NCI-H2171 treated with DMSO at 0.1 percent for 48 hours (cell line): ENCODE measurements at regions not wholly inside any gene's neighbourhood (a gene's known extent, or its start where the extent isn't known, plus 50 kb on each side); places are given as distances from the start of the nearest gene placed in this dataset.
A peak's percentile ranks its signal among the peaks of the same experiment; 100 is the strongest.
"Not testable (repeated sequence)": the region's sequence is repeated elsewhere in the genome, so short reads cannot be mapped to it uniquely, and the experiment has no call there.

ENCODE experiments used
- DNase-seq: peaks from one replicate; lab custom pipeline; 2025; lab: John Stamatoyannopoulos, UW

DNA sequence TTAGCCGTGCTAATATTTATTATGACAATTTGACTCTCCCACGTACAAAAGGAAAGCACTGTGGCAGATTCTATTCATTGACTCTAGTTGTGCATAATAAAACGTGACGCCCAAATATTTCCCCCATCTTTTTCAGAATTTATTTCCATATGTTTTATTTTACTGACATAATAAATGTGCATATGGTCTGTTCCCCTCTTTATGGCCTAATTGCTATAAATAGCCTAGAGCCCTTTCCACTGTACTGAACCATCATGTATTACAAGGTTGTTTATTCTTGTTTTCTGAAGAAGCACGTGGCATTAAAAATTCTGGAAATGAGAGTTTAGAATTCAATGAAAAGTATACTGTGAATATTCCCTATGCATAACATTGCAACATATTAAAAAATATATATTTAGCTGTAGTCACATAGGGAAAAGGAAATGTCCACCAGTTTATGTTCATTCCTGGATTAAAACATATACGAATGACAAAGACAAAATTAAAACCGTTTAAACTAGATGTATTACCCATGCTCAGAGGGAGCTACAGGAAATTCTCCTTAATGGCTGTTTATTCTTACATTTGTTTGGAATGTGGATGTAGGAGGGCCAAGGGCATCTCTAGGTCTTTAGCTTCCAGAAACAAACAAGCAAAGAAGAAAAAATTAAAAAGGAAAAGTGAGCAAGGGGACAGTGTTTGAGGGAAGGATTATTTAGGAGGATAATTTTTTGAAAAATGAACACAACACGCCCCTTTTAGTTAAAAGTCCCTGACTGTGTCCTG, 122.1 kb upstream of the MMADHC start:
- DNase-seq: no peak

DNA sequence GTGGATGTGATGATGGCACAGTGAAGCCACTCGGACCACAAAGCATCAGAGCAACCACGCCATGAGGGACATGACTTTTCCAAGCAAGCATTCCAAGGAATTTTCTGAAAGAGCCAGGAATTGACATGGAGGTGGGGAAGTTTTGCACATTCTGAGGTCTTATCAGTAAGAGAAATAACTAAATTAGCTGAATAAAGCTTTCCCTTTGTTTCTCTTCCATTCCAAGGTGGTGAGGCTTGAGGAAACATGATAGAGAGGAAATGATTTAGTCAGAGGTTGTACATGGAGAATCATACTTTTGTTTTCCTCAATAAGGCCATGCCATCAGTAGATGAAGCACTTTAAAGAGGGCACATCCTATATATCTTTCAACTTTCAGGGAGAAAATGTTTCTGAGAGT, 115.7 kb upstream of the MMADHC start:
- DNase-seq: no peak

DNA sequence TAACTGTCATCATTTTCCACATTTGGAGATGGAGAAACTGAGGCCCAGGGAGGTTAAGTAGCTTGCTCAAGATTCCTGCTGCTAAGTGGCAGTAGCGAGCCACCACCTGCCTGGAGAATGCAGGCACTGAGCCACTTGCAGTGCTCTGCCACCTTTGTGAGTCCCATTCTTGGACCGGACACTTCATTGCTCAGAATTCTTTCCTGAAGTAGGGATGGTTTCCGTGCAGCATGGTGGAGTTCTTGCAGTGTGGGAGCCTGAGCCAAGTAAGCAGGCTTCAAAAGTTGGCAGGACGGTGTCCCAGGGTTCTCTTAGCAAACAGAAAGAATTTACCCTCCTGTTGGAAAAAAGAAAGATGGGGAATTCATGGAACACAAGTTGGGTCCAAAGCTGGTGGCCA, 115.0 kb upstream of the MMADHC start:
- no peak for DNase-seq

DNA sequence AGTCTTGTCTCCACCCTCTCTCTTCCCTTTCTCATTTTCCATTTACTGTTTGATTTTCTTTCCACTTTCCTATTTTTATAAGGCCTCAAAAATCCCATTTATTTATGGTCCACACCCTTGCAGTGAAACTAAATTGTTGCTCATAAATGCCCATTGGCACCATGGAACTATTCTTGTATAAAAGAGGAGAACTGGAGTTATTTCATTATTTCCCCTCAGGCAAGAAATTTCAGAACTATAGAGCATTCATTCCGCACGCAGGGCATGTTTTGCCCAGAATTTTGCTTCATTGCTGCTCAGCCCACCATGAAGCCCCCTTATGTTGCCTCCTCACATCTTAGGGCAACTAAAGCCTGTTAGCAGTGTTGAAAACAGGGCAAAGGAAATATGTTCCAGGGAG, 113.7 kb upstream of the MMADHC start:
- no peak for DNase-seq

DNA sequence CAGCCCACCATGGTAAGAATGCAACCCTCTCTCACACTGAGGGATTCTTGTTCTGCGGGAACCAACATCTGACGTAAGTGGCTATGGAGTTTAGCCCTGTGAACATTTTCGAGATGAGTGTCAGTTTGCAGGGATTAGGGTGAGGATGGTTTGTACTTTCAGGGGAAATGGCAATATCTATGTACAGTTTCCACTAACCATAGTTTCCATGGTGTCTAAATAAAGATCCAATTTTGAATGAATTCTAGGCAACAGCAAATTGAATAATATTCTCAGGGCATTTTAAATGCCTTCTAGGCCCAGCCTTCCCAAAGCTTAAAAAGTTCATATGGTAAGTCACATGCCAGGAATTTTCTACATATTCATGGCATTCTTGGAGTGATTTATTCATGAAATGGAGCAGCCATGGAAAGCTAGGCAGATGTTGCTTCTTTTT, 105.4 kb upstream of the MMADHC start:
- no peak for DNase-seq

DNA sequence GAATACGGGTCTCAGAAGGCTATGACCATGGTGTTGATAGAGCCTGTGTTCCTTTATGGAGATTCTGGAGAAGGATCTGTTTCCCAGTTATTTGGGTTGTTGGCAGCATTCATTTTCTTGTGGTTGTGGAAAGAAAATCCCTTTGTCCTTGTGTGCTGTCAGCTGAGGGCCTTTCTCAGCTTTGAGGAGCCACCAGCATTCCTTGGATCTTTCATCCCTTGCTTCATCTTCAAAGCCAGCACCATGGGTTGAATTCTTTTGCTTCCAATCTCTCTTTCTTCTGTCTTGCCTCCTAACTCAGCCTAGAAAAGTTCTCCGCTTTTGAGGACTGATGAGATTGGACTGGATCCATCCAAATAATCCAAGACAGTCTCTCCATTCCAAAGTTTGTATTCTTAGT, 103.2 kb upstream of the MMADHC start:
- no peak for DNase-seq

DNA sequence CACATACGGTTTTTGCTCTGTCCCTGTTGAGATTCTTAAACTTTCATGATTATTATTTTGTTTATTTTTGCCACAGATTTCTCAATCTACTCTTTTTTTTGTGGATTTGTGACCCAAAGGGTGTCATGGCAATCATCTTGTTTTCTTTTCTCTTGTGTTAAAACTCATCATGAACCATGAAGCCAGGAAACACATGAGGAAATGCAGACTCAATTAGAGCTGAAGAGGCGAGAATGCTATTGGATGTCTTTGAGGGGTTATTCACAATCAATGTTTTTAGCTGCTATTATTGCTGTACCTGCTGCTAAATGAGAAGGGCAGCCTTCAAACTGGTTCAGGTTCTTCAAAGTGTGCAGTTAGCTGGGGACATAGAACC, 99.5 kb upstream of the MMADHC start:
- no peak for DNase-seq

DNA sequence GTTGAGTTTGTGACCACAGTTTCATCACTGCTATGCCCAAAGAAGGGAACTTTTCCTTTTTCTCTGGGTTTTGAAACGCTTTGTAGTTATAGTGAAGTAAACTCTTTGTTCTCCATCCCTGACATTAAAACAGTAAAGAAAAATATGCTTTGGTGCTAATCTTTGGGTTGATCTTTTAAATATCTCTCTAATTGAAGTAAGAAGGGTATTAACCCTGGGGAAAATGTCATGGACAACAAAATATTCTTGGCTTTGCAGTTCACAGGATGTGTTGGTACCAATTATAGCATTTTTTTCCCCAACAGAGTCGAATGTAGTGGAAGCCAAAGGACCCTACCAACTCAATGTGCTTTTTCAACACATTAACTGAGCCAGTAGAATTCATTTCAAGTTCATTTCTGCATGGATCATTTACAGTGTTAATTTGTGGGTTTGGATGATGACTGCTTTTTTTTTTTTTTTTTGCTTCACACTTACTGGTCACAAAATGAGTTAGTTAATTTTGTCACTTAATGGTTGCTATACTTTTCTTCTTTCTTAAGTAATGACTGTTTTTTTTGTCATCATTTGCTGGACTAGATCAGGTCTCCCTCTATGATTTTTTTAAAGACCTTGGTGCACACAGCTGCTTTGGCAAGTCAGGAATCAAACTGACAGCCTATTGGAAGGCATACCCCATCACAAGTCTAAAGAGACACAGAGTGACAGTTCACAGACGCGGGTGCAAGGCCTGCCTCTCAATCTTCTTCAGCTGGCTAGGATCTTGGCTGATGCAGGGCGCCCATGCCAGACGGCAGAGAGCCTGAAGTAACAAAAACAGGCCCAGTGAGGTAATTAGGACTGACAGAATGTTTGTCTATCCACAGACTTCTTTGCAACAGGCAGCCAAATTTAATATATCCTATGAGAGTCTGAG, 98.8 kb upstream of the MMADHC start:
- DNase-seq: no peak

DNA sequence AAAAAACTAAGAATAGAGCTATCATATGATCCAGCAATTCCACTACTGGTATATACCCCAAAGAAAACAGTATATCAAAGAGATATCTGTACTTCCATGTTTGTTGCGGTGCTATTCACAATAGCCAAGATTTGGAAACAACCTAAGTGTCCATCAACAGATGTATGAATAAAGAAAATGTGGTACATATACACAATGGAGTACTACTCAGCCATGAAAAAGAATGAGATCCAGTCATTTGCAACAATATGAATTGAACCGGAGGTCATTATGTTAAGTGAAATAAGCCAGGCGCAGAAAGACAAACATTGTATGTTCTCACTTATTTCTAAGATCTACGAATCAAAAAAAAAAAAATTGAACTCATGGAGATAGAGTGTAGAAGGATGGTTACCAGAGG, 97.8 kb upstream of the MMADHC start:
- not testable (repeated sequence) for DNase-seq

DNA sequence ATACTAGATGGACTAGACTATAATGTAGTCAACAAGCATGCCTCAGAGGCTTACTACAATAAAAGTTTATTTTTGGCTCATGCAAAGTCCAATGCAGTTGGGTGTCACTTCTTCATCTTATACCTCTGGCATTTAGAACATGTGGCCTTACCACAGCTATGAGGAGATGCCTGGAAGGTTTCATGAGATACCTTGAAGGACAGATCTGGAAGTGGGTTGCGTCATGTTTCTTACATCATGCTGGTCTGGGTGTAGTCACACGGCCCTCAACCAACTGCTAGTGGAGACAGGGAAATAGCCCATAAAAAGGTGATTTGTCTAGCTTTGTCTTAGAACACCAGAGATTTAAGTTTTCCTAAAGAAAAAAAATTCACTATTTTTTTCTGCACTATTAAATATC, 91.7 kb upstream of the MMADHC start:
- no peak for DNase-seq

DNA sequence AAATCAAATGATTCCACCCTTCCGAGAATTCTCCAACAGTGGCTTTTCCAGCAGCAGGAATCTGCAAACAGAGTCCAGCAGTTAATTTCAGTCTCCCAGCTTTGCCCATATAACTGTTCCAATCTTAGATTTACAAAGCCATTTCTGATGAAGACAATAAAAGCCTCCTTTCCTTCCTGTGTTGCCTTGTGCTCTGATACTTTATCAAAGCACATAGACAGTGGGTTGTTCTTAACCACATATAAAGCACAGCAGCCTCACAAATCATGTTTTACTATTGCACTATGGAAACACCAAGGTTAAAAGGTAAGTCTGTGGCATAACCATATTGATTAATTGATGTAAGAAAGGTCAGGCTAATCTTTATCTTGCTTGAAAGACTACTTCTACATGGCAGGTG, 89.8 kb upstream of the MMADHC start:
- DNase-seq: no peak

DNA sequence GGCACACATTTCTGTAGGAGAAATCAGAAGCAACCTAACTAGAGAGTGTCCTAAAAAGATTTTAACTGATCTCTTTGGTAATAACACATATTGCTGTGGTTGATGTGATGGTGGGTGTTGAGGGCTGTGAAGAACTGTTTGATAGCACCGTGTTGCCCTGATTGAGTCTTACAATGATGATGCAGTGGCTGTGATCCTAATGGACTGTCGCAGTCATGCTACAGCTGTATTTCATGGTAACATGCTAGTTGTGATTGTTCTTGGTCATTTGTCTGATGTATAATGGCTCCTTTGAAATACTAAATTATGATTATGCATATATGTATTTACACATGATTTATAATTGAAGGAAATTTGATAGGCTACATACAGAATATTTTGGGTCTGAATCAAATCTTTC, 82.5 kb upstream of the MMADHC start:
- DNase-seq: no peak

DNA sequence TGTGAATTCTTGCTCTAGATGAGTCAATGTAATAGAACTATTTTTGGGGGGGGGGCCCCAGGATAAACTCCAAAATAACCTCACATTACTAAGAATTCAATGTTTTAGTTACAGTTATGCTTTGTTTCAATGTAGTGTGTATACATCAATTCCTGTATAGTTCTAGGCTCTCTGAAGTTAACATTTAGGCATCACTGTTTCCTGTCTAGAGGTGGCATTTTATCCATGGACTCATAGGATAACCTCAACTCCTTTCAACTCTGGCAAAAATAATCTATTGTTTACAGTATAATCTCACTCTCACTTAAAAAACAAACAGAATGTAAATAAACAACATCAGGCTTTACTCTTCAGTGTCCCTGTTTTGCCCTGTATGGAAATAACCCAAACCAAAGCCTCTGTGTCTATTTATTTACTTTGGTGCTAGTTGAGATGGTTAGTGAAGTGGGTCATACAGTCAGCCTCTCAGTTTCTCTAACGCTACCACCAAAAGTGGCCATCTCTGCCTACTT, 79.3 kb upstream of the MMADHC start:
- no peak for DNase-seq

DNA sequence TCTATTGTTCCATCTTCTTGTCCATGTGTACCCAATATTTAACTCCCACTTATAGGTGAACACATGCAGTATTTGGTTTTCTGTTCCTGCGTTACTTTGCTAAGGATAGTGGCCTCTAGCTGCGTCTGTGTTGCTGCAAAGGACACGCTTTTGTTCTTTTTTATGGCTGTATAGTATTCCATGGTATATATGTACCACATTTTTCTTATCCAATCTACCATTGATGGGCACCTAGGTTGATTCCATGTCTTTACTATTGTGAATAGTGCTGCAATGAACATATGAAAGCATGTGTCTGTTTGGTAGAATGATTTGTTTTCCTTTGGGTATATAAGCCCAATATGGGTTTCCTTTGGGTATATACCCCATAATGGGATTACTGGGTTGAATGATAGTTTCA, 77.3 kb upstream of the MMADHC start:
- no peak for DNase-seq

DNA sequence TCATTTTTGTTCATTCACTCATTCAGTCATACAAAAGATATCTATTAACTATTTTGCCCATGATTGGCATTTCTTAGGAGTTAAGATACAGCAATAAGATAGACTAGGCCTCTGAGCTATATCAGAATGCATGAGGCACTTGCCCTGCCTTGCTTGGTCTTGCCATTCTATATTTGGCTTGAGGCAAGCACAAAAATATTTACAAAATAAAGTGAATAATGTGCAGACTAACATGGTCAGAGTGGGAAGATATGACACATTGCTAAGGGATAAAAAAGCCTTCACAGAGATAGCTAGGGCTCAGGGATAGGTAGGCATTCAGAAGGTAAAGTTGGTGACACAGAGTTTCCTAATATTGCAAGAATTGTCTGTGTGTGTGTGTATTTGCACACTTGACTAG, 75.0 kb upstream of the MMADHC start:
- DNase-seq: no peak

DNA sequence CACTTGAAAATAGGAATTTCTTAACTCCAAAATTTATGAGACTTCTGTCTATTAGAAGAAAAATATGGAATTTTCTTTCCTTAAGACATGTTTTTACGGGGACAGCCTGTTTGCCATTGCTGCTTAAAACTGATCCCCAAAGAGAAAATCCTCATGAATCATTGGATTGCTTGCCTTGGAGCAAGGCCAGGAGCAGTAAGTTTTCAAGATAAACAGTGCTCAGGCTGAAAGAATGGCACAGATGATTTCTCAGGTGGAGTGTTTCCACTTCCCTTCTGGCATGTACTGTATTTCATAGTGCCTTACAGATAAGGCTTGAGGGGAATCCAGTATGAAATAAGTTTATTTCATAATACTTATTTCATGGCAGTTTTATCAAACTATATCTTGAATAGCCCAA, 74.3 kb upstream of the MMADHC start:
- DNase-seq: peak; percentile 56

DNA sequence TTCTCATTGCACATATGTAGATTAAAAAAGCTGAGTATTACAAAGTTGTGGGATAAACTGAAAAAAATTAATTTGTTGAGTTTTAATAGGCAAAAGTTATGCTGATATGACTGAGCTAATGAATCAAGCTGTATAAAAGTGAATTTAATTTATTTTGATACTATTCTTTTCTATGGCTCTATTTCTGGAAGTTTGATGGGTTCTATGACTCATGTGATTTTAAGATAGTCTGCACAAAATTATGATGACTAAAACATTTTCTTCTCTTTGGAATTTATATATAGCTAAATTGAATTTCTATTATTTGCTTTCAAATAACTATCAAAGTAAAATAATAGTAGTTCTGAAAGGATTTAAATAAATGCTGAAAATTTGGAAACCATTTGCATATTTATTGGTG, 71.0 kb upstream of the MMADHC start:
- DNase-seq: no peak

DNA sequence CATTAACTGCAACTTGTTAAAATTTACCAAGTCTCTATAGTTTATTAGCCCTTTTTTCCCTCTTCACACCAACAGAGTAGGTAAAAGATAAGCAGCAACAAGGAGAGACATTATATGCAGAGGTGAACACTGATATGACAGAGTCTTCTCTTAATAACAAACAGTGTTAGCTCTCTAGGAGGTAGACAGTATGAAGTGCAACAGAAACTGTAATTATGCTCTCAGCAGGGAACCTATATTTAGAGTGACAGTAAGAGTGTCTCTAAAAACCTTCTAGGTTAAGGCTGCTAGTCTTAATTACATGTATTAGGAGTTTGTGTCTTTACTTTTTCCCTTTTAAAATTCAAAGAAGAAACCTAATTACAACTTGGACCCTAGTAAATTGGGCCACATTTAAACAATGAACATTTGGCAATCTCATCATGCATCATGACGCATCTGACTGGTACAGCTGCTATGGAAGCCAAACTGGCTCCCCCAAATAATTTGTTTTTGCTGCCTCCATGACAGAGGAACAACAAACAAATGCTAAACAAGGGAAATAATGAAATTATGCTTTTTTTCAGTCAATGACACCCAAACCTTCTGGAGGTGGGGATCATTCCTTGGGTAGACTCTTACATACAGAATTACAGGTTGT, 69.9 kb upstream of the MMADHC start:
- DNase-seq: peak; percentile 51

DNA sequence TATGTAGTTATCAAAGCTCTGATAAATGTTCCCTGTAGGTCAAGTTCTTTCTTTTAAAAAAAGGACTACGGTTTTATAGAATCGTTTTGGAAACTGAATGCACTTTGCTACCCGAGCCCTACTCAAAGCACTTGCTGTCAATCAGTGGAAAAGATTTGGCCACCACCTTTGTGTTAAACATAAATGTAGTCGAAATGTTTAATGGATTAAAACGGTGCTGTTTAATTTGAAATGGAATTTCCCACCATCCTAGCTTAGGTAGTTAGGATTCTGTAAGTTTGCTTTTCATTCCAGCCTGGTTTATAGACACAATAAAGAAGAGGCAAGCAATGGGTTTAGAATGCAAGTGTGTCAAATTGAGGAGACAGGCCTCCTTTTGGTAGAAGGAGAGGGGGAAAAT, 69.4 kb upstream of the MMADHC start:
- no peak for DNase-seq

DNA sequence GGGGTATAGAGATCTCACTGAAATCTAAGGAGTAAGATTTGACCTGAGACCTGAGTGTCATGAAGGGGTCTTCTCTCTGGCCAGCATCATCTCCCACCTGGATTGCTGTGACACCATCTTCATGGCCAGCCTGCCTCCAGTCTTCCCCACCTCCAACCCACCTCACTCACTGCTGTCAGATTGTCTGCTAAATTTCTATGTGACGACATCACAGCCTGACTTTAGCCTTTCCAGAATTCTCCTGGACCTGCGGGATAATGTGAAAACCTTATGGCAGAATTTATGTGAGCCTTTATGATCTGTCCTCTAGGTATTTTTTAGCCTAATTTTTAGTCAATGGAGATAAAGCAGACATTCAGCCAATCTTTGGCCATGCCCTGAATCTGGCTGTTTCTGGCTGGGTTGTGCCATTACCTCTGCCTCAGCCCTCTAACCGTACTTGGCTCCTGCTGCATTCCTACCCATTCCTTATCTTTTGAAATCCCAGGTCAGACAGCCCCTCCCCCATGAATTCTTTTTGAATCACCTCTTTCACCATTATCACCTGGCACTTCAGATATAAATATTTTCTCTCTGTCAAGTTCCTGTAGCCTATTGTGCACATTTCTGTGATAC, 66.4 kb upstream of the MMADHC start:
- no peak for DNase-seq

DNA sequence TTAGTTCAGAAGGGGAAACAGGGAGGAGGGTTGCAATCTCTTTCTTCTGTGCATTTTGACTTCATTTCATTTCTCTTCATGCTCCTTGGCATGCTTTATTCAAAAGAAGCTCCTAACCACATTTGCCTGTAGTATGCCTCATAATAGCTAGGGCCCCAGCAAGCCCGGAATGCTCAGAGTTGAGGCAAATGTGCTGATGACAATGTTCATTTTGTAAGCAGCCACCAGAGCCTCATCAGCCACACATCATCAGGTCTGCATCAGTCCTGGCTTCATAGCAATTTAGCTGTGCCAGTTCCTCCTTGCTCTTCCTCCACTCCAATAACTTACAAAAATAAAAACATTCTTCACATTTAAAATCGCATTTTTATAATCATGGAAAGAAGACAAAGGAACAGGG, 65.4 kb upstream of the MMADHC start:
- DNase-seq: no peak

DNA sequence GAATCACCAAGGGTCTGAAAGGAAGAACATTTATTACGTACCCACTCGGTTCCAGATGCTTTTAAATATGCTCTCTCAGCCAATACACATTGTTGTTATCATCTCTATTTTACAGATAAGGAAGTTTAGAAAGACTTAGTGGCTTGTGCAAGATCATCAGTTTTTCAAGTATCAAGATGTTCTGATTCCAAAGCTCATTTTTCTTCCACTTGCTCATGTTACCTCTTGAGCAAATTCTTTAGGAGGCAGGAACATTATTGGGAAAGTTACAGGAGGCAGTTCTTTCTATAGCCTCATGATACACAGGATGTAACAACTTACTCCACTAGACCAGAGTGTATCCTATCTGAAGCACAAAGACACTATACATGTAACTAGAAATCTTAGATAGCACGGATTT, 65.0 kb upstream of the MMADHC start:
- DNase-seq: no peak
